ENCODE measurements at regions not wholly inside any gene's neighbourhood (a gene's known extent, or its start where the extent isn't known, plus 50 kb on each side); places are given as distances from the start of the nearest gene placed in this dataset.

- TF ChIP-seq CTCF (IDR thresholded peaks at IDR 0.05; ENCODE audit: insufficient read depth, low read depth, low read length, missing control alignments), result no peak
- no peak overlapping the region for H3K4me3 ChIP-seq (ENCODE audit: low read length)
- DNase-seq (ENCODE audit: low read depth), result no peak
Observed at GRCh38 chr2:203645831-203646230, 60.6 kb upstream of the CD28 start.

- no peak overlapping the region for H3K4me3 ChIP-seq (ENCODE audit: low read length)
- no peak for TF ChIP-seq CTCF (IDR thresholded peaks at IDR 0.05; ENCODE audit: insufficient read depth, low read depth, low read length, missing control alignments)
- no peak for DNase-seq (ENCODE audit: low read depth)
Observed at GRCh38 chr2:203646266-203646864, 60.1 kb upstream of the CD28 start.

GRCh38 chr2:203646961-203647360 is 59.5 kb upstream of the CD28 start:
- TF ChIP-seq CTCF (IDR thresholded peaks at IDR 0.05; ENCODE audit: insufficient read depth, low read depth, low read length, missing control alignments), result no peak
- DNase-seq (ENCODE audit: low read depth), result no peak
- H3K4me3 ChIP-seq (ENCODE audit: low read length), result no peak overlapping the region

- no peak for DNase-seq (ENCODE audit: low read depth)
- no peak overlapping the region for H3K4me3 ChIP-seq (ENCODE audit: low read length)
- TF ChIP-seq CTCF (IDR thresholded peaks at IDR 0.05; ENCODE audit: insufficient read depth, low read depth, low read length, missing control alignments), result no peak
Observed at GRCh38 chr2:203647579-203647978, 58.9 kb upstream of the CD28 start.

GRCh38 chr2:203648273-203648672 is 58.2 kb upstream of the CD28 start:
- no peak for DNase-seq (ENCODE audit: low read depth)
- no peak for TF ChIP-seq CTCF (IDR thresholded peaks at IDR 0.05; ENCODE audit: insufficient read depth, low read depth, low read length, missing control alignments)
- H3K4me3 ChIP-seq (ENCODE audit: low read length), result no peak overlapping the region

- DNase-seq (ENCODE audit: low read depth), result no peak
- H3K4me3 ChIP-seq (ENCODE audit: low read length), result no peak overlapping the region
- no peak for TF ChIP-seq CTCF (IDR thresholded peaks at IDR 0.05; ENCODE audit: insufficient read depth, low read depth, low read length, missing control alignments)
Observed at GRCh38 chr2:203649176-203649814, 57.1 kb upstream of the CD28 start.
